GM12865 (cell line): ENCODE measurements at regions not wholly inside any gene's neighbourhood (a gene's known extent, or its start where the extent isn't known, plus 50 kb on each side); places are given as distances from the start of the nearest gene placed in this dataset.

ENCODE experiments used
- DNase-seq: peaks from one replicate; pipeline ENCODE4 v3.0.0; 2010; ENCODE audit warnings: low read depth
- H3K4me3 ChIP-seq: 2 replicates; pipeline ENCODE4 v1.5.1; 2011; ENCODE audit warnings: mild to moderate bottlenecking, low read depth, low read length, control low read depth
- TF ChIP-seq, protein P1 (sequence below): IDR thresholded peaks from 2 replicates; pipeline ENCODE4 v1.5.1; 2011; ENCODE audit warnings: low read length, control low read depth, low read depth, inconsistent platforms; ENCODE audit not compliant: insufficient read depth; ENCODE audit errors: missing control alignments

DNA sequence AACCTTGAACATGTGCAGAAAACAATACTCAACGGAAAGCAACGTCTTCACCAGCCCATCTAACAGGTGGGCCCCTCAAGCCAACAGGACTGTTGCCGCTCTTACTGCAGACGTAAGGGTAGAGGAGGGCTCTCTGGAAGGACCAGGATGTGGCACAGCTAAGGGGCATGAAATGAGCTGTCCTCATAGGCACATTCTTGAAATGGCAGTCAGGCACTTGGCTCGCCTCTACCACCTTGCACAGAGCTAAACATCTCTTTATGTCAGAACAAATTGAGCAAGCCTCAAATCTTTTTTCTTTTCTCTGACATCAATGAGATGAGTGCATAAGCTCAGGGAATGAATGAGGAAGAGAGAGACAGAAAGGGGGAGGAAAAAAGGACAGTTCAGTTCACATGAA, 86.4 kb upstream of the ESRRG start:
- no peak overlapping the region for H3K4me3 ChIP-seq
- no peak for DNase-seq
- TF ChIP-seq, protein P1, sequence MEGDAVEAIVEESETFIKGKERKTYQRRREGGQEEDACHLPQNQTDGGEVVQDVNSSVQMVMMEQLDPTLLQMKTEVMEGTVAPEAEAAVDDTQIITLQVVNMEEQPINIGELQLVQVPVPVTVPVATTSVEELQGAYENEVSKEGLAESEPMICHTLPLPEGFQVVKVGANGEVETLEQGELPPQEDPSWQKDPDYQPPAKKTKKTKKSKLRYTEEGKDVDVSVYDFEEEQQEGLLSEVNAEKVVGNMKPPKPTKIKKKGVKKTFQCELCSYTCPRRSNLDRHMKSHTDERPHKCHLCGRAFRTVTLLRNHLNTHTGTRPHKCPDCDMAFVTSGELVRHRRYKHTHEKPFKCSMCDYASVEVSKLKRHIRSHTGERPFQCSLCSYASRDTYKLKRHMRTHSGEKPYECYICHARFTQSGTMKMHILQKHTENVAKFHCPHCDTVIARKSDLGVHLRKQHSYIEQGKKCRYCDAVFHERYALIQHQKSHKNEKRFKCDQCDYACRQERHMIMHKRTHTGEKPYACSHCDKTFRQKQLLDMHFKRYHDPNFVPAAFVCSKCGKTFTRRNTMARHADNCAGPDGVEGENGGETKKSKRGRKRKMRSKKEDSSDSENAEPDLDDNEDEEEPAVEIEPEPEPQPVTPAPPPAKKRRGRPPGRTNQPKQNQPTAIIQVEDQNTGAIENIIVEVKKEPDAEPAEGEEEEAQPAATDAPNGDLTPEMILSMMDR: no peak

DNA sequence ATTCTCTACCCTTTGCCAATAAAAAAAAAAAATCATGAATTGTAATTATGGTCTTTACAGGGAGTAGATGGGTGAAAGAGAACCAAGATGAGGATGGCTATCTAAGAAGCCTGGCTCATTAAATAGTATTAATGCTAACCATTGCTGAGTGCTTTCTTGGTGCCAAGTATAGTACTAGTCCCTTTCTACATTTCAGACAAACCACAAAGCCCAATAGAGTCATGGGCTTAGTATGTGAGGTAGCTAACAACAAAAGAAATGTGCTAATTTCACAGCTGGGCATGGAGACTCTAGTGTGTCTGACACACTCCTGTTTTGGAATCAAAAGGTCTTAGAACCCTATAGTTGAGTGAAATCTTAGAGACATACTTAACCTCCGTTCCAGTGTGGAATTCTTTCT, 84.5 kb upstream of the ESRRG start:
- no peak for DNase-seq
- H3K4me3 ChIP-seq: no peak overlapping the region
- TF ChIP-seq, protein P1: no peak

DNA sequence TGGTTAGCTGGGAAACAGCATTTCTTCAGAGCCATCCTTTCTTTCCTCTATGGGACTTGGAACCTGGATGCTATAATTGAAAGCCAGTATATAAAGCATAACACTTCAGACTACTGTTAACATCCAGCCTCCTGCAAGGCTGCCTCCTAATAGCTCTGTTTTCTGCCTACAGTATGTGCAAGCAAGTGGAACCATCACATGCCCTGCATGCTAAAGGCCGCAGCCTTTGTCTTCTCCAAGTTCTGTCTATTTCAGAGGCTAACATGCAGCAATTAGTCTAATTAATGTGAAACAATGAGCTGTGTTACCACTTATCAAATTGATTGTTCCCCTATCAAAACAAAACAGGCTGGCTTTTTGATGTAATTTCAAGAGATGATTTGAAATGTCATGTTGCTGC, 82.7 kb upstream of the ESRRG start:
- DNase-seq: no peak
- TF ChIP-seq, protein P1: no peak
- no peak overlapping the region for H3K4me3 ChIP-seq

DNA sequence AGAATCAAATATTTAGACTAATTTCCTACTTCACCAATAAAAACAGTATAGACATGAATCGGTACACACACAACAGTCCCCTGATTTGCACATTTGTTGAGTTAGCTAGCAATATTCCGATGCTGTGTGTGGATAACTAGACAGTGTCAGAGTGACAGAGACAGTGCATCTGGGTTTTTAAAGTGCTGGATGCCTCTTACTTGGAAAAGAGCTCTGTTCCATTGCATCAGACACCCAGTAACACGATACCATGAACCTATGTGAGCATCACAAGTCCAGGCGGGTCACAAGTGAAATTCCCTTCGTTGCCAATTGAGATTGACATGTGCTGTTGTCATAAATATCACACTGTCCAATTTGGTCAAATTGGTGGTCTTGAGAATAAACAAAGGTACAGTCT, 82.0 kb upstream of the ESRRG start:
- no peak for DNase-seq
- no peak overlapping the region for H3K4me3 ChIP-seq
- TF ChIP-seq, protein P1: no peak

DNA sequence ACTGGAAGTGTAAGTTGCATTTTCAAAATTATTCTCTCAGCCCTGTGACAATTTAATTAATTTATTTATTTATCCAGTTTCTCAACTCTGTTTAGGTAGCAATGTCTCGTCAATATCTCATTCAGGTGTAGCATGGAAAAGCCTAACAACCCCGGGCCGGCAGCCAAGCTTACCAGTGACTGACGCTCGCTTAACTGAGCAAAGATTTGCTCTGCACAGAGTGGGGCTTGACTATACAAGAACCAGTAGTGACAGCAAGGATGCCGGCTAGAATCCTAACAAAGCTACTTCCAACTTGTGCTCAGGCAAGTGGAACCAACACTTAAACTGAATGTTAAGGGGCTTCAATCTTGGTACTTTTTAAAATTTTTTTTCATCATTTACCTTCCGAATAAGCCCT, 80.9 kb upstream of the ESRRG start:
- no peak overlapping the region for H3K4me3 ChIP-seq
- TF ChIP-seq, protein P1: no peak
- DNase-seq: no peak

DNA sequence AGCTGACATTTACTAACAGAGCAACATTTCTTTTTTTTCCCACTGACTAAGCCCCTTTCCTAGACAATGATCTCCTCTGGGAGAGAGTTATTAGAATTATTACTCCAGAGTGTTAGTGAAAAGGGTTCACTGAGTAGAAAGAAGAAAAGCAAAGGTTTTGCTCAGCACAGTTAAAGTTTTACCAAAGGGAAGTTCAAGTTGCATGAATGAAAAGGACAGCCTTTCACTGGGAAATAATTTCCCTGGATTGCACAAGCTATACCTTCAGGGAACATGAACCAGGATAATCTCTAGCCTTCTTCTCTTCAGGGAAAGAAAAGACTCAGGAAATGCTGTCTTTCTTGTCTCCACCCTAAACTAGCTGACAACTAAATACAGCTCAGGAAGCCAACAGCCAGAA, 71.4 kb upstream of the ESRRG start:
- TF ChIP-seq, protein P1: no peak
- DNase-seq: no peak
- H3K4me3 ChIP-seq: no peak overlapping the region

DNA sequence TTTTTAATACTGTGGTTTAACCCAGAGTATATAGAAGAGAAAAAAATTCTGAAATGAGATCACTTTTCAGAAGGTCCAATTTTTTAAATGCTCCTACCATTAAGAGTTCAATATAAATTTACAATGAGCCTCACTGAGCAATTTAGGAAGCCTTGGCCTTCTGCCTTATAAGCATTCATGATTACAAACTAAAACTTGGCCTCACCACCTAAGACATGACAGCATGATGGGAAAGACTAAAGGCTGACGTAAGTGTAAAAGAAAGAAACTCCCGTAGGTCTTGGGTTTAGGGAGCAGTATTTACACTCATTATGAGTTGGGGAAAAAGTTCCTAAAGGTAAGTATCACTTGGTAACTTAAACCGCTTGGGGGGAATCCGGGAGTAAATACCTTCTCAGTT, 70.7 kb upstream of the ESRRG start:
- DNase-seq: no peak
- TF ChIP-seq, protein P1: no peak
- no peak overlapping the region for H3K4me3 ChIP-seq
